ENCODE measurements at regions not wholly inside any gene's neighbourhood (a gene's known extent, or its start where the extent isn't known, plus 50 kb on each side); places are given as distances from the start of the nearest gene placed in this dataset.

- Histone ChIP-seq H3K4me3 (no peak overlapping the region), H3K27me3 (no peaks in the 10 kb centered on the region), H3K9me3 (no peaks in the 10 kb centered on the region), H3K36me3 (no peaks in the 10 kb centered on the region), H3K27ac (peak overlapping the region in 1 of 2 donors; percentile 34), H3K4me1 (peaks cover 8 to 35% of the 10 kb centered on the region in 2 donors)
- intact Hi-C loops (cut with DNase I), result loop anchor here (2.0 to 10.0 kb wide), 3 partner anchors 65 to 371 kb away; no protein-coding TSS in a partner anchor
- no peak for DNase-seq (ENCODE audit: low spot score in 2 of 2)
- TF ChIP-seq CTCF (IDR thresholded peaks at IDR 0.05), result no peak
Measured at GRCh38 chr2:100753881-100754280, 66.1 kb upstream of the NPAS2 start.

GRCh38 chr2:100754951-100755350 lies 65.0 kb upstream of the NPAS2 start:
- Histone ChIP-seq H3K4me1 (peaks cover 8 to 35% of the 10 kb centered on the region in 2 donors), H3K27me3 (no peaks in the 10 kb centered on the region), H3K36me3 (no peaks in the 10 kb centered on the region), H3K9me3 (no peaks in the 10 kb centered on the region), H3K4me3 (no peak overlapping the region), H3K27ac (peak overlapping the region in 1 of 2 donors; percentile 34)
- no peak for TF ChIP-seq CTCF (IDR thresholded peaks at IDR 0.05)
- DNase-seq (ENCODE audit: low spot score in 2 of 2), result no peak
- intact Hi-C loops (cut with DNase I), result loop anchor here (5.0 to 10.0 kb wide), 2 partner anchors 222 to 370 kb away; no protein-coding TSS in a partner anchor

- intact Hi-C loops (cut with DNase I), result loop anchor here (10.0 kb wide), 1 partner anchor 369 kb away; no protein-coding TSS in a partner anchor
- H3K27ac ChIP-seq, result peak overlapping the region in 1 of 2 donors; percentile 34
Measured at GRCh38 chr2:100755441-100755840, 64.5 kb upstream of the NPAS2 start.

GRCh38 chr2:100756704-100757103 lies 63.2 kb upstream of the NPAS2 start:
- intact Hi-C loops (cut with DNase I), result loop anchor here (10.0 kb wide), 1 partner anchor 368 kb away; no protein-coding TSS in a partner anchor
- H3K4me1 ChIP-seq, result peaks cover 8 to 32% of the 10 kb centered on the region in 2 donors
- H3K27ac ChIP-seq, result no peak overlapping the region

More at GRCh38 chr2:100755441-100755840, 64.5 kb upstream of the NPAS2 start:
- no peak for TF ChIP-seq CTCF (IDR thresholded peaks at IDR 0.05)
- H3K4me1 ChIP-seq, result peaks cover 8 to 35% of the 10 kb centered on the region in 2 donors
- no peaks in the 10 kb centered on the region for H3K9me3 ChIP-seq
- DNase-seq (ENCODE audit: low spot score in 2 of 2), result peak in 1 of 2 donors; percentile 76
- H3K36me3 ChIP-seq, result no peaks in the 10 kb centered on the region
- no peaks in the 10 kb centered on the region for H3K27me3 ChIP-seq
- no peak overlapping the region for H3K4me3 ChIP-seq

GRCh38 chr2:100757621-100758394 lies 62.1 kb upstream of the NPAS2 start:
- no peak overlapping the region for H3K4me3 ChIP-seq
- DNase-seq (ENCODE audit: low spot score in 2 of 2), result no peak
- H3K27ac ChIP-seq, result no peak overlapping the region
- peaks cover 4 to 25% of the 10 kb centered on the region in 2 donors for H3K4me1 ChIP-seq
- no peaks in the 10 kb centered on the region for H3K36me3 ChIP-seq
- H3K9me3 ChIP-seq, result no peaks in the 10 kb centered on the region
- TF ChIP-seq CTCF (IDR thresholded peaks at IDR 0.05), result no peak
- H3K27me3 ChIP-seq, result no peaks in the 10 kb centered on the region
- intact Hi-C loops (cut with DNase I), result loop anchor here (10.0 kb wide), 1 partner anchor 367 kb away; no protein-coding TSS in a partner anchor

More at GRCh38 chr2:100756704-100757103, 63.2 kb upstream of the NPAS2 start:
- TF ChIP-seq CTCF (IDR thresholded peaks at IDR 0.05), result no peak
- no peaks in the 10 kb centered on the region for H3K9me3 ChIP-seq
- no peak for DNase-seq (ENCODE audit: low spot score in 2 of 2)
- H3K4me3 ChIP-seq, result no peak overlapping the region
- H3K27me3 ChIP-seq, result no peaks in the 10 kb centered on the region
- no peaks in the 10 kb centered on the region for H3K36me3 ChIP-seq
